ENCODE measurements at regions not wholly inside any gene's neighbourhood (a gene's known extent, or its start where the extent isn't known, plus 50 kb on each side); places are given as distances from the start of the nearest gene placed in this dataset.
"Not testable (repeated sequence)": the region's sequence is repeated elsewhere in the genome, so short reads cannot be mapped to it uniquely, and the experiment has no call there.

- peaks cover 0 to 12% (median 8%) of the 10 kb centered on the region in 5 donors for H3K4me1 ChIP-seq (ENCODE audit: control insufficient read depth in 5 of 5, insufficient read depth in 5 of 5, low read length in 5 of 5)
Observed at GRCh38 chr6:91063362-91063761, 476.5 kb upstream of the MAP3K7 start.

DNA sequence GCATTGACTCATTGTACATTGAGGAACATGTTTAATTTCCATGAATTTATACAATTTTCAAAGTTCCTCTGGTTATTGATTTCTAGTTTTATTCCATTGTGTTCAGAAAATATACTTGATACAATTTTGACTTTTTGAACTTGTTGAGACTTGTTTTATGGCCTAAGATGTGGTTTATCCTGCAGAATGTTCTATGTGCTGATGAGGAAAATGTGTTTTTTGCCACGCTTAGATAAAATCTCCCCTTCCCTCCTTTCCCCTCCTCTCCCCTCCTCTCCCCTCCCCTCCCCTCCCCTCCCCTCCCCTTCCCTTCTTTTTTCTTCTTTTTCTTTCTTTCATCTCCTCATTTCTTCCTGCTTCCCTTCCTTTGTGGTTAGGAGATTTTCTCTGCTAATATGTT, 470.8 kb upstream of the MAP3K7 start:
- Histone ChIP-seq H3K4me1 (ENCODE audit: control insufficient read depth in 5 of 5, insufficient read depth in 5 of 5, low read length in 5 of 5) (no peaks in the 10 kb centered on the region), H3K36me3 (ENCODE audit: control insufficient read depth in 5 of 5, insufficient read depth in 5 of 5, low read length in 5 of 5) (no peaks in the 10 kb centered on the region), H3K9ac (ENCODE audit: low read length in 5 of 5) (no peak overlapping the region), H3K4me3 (ENCODE audit: low read depth in 1 of 5, low read length in 5 of 5) (no peak overlapping the region), H3K27me3 (ENCODE audit: control insufficient read depth in 5 of 5, insufficient read depth in 4 of 5, low read length in 5 of 5) (no peaks in the 10 kb centered on the region), H3K9me3 (ENCODE audit: control insufficient read depth in 5 of 5, low read length in 5 of 5) (peaks cover 4 to 22% (median 5%) of the 10 kb centered on the region in 5 donors), H3K27ac (ENCODE audit: low read depth, low read length) (no peak overlapping the region)

More at GRCh38 chr6:91063362-91063761, 476.5 kb upstream of the MAP3K7 start:
- Histone ChIP-seq H3K27me3 (ENCODE audit: control insufficient read depth in 5 of 5, insufficient read depth in 4 of 5, low read length in 5 of 5) (no peaks in the 10 kb centered on the region), H3K9me3 (ENCODE audit: control insufficient read depth in 5 of 5, low read length in 5 of 5) (peaks cover 3 to 16% (median 10%) of the 10 kb centered on the region in 5 donors), H3K4me3 (ENCODE audit: low read depth in 1 of 5, low read length in 5 of 5) (no peak overlapping the region), H3K27ac (ENCODE audit: low read depth, low read length) (no peak overlapping the region), H3K9ac (ENCODE audit: low read length in 5 of 5) (no peak overlapping the region), H3K36me3 (ENCODE audit: control insufficient read depth in 5 of 5, insufficient read depth in 5 of 5, low read length in 5 of 5) (no peaks in the 10 kb centered on the region)

DNA sequence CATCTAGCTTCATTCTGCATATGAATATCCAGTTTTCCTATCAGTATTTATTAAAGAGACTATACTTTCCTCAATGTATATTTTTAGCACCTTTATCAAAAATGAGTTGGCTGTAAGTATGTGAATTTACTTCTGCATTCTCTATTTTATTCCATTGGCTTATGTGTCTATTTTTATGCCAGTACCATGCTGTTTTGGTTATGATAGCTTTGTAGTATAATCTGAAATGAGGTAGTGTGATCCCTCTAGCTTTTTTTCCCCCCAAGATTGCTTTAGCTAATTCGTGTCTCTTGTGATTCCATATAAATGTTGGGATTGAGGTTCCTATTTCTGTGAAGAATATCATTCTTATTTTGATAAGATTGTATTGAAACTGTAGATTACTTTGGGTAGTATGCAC, 469.1 kb upstream of the MAP3K7 start:
- no peak overlapping the region for H3K4me3 ChIP-seq (ENCODE audit: low read depth in 1 of 5, low read length in 5 of 5)
- no peak overlapping the region for H3K27ac ChIP-seq (ENCODE audit: low read depth, low read length)
- H3K27me3 ChIP-seq (ENCODE audit: control insufficient read depth in 5 of 5, insufficient read depth in 4 of 5, low read length in 5 of 5): no peaks in the 10 kb centered on the region

GRCh38 chr6:91052473-91053450, 465.9 kb upstream of the MAP3K7 start:
- H3K4me1 ChIP-seq (ENCODE audit: control insufficient read depth in 5 of 5, insufficient read depth in 5 of 5, low read length in 5 of 5); H3K4me3 ChIP-seq (ENCODE audit: low read depth in 1 of 5, low read length in 5 of 5); H3K27me3 ChIP-seq (ENCODE audit: control insufficient read depth in 5 of 5, insufficient read depth in 4 of 5, low read length in 5 of 5); H3K27ac ChIP-seq (ENCODE audit: low read depth, low read length); H3K9ac ChIP-seq (ENCODE audit: low read length in 5 of 5); H3K9me3 ChIP-seq (ENCODE audit: control insufficient read depth in 5 of 5, low read length in 5 of 5); H3K36me3 ChIP-seq (ENCODE audit: control insufficient read depth in 5 of 5, insufficient read depth in 5 of 5, low read length in 5 of 5): not testable (repeated sequence)

More for the DNA sequence above, 469.1 kb upstream of the MAP3K7 start:
- Histone ChIP-seq H3K9me3 (ENCODE audit: control insufficient read depth in 5 of 5, low read length in 5 of 5) (peaks cover 2 to 17% (median 4%) of the 10 kb centered on the region in 5 donors), H3K4me1 (ENCODE audit: control insufficient read depth in 5 of 5, insufficient read depth in 5 of 5, low read length in 5 of 5) (no peaks in the 10 kb centered on the region), H3K36me3 (ENCODE audit: control insufficient read depth in 5 of 5, insufficient read depth in 5 of 5, low read length in 5 of 5) (no peaks in the 10 kb centered on the region), H3K9ac (ENCODE audit: low read length in 5 of 5) (no peak overlapping the region)

DNA sequence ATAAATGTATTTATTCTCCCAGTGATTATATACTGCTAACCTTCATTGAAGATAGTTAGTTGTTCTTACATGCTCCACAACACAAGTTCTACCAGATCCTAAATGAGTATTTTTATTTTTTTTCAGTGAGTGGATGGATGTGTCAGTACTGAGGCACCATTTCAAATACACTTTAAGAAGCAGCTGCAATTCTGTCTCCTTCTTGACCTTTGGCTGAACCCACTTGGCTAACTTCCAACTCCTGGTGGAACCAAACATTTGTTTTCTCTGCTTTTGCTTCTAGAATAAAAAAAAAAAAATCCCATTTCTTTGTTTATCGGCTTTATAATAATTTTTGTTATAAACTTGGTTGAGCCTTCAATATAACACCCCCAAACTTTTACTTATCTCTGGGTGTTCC, 458.3 kb upstream of the MAP3K7 start:
- H3K9me3 ChIP-seq (ENCODE audit: control insufficient read depth in 5 of 5, low read length in 5 of 5): no peaks in the 10 kb centered on the region
- no peak overlapping the region for H3K4me3 ChIP-seq (ENCODE audit: low read depth in 1 of 5, low read length in 5 of 5)
- no peaks in the 10 kb centered on the region for H3K36me3 ChIP-seq (ENCODE audit: control insufficient read depth in 5 of 5, insufficient read depth in 5 of 5, low read length in 5 of 5)
- no peaks in the 10 kb centered on the region for H3K27me3 ChIP-seq (ENCODE audit: control insufficient read depth in 5 of 5, insufficient read depth in 4 of 5, low read length in 5 of 5)
- no peak overlapping the region for H3K27ac ChIP-seq (ENCODE audit: low read depth, low read length)
- no peak overlapping the region for H3K9ac ChIP-seq (ENCODE audit: low read length in 5 of 5)
- peaks cover 0 to 3% (median 0%) of the 10 kb centered on the region in 5 donors for H3K4me1 ChIP-seq (ENCODE audit: control insufficient read depth in 5 of 5, insufficient read depth in 5 of 5, low read length in 5 of 5)

DNA sequence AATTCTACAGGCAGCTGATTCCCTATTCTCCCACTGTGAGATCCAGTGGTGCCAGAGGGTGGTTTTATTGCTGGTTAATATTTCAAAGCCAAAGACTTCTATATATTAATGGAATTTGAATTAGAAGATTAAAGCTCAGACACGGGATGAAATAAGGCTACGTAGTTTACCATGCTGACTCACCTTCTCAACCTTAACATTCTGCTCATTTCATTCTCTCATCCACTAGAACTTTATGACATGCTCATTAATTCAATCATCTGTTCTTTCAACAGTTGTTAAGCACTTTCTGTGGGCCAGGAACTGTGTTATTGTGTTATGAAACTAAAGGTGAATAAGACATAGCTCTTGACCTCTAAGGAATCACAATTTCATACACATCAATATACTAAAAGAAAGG, 456.9 kb upstream of the MAP3K7 start:
- no peak overlapping the region for H3K4me3 ChIP-seq (ENCODE audit: low read depth in 1 of 5, low read length in 5 of 5)
- peaks cover 0 to 3% (median 0%) of the 10 kb centered on the region in 5 donors for H3K4me1 ChIP-seq (ENCODE audit: control insufficient read depth in 5 of 5, insufficient read depth in 5 of 5, low read length in 5 of 5)
- no peaks in the 10 kb centered on the region for H3K9me3 ChIP-seq (ENCODE audit: control insufficient read depth in 5 of 5, low read length in 5 of 5)
- no peaks in the 10 kb centered on the region for H3K27me3 ChIP-seq (ENCODE audit: control insufficient read depth in 5 of 5, insufficient read depth in 4 of 5, low read length in 5 of 5)
- no peaks in the 10 kb centered on the region for H3K36me3 ChIP-seq (ENCODE audit: control insufficient read depth in 5 of 5, insufficient read depth in 5 of 5, low read length in 5 of 5)
- H3K9ac ChIP-seq (ENCODE audit: low read length in 5 of 5): no peak overlapping the region
- H3K27ac ChIP-seq (ENCODE audit: low read depth, low read length): no peak overlapping the region

- Histone ChIP-seq H3K4me1 (ENCODE audit: control insufficient read depth in 5 of 5, insufficient read depth in 5 of 5, low read length in 5 of 5) (peaks cover 0 to 3% (median 0%) of the 10 kb centered on the region in 5 donors), H3K36me3 (ENCODE audit: control insufficient read depth in 5 of 5, insufficient read depth in 5 of 5, low read length in 5 of 5) (no peaks in the 10 kb centered on the region), H3K9ac (ENCODE audit: low read length in 5 of 5) (no peak overlapping the region), H3K9me3 (ENCODE audit: control insufficient read depth in 5 of 5, low read length in 5 of 5) (no peaks in the 10 kb centered on the region), H3K27me3 (ENCODE audit: control insufficient read depth in 5 of 5, insufficient read depth in 4 of 5, low read length in 5 of 5) (no peaks in the 10 kb centered on the region), H3K27ac (ENCODE audit: low read depth, low read length) (no peak overlapping the region), H3K4me3 (ENCODE audit: low read depth in 1 of 5, low read length in 5 of 5) (no peak overlapping the region)
Observed at GRCh38 chr6:91042656-91043055, 455.8 kb upstream of the MAP3K7 start.

GRCh38 chr6:91033964-91034363, 447.1 kb upstream of the MAP3K7 start:
- Histone ChIP-seq H3K4me1 (ENCODE audit: control insufficient read depth in 5 of 5, insufficient read depth in 5 of 5, low read length in 5 of 5) (no peaks in the 10 kb centered on the region), H3K36me3 (ENCODE audit: control insufficient read depth in 5 of 5, insufficient read depth in 5 of 5, low read length in 5 of 5) (no peaks in the 10 kb centered on the region), H3K9ac (ENCODE audit: low read length in 5 of 5) (no peak overlapping the region), H3K4me3 (ENCODE audit: low read depth in 1 of 5, low read length in 5 of 5) (no peak overlapping the region), H3K27me3 (ENCODE audit: control insufficient read depth in 5 of 5, insufficient read depth in 4 of 5, low read length in 5 of 5) (peaks cover 0 to 5% (median 0%) of the 10 kb centered on the region in 5 donors), H3K27ac (ENCODE audit: low read depth, low read length) (no peak overlapping the region), H3K9me3 (ENCODE audit: control insufficient read depth in 5 of 5, low read length in 5 of 5) (no peaks in the 10 kb centered on the region)

GRCh38 chr6:91031581-91031980, 444.7 kb upstream of the MAP3K7 start:
- no peaks in the 10 kb centered on the region for H3K36me3 ChIP-seq (ENCODE audit: control insufficient read depth in 5 of 5, insufficient read depth in 5 of 5, low read length in 5 of 5)
- no peaks in the 10 kb centered on the region for H3K9me3 ChIP-seq (ENCODE audit: control insufficient read depth in 5 of 5, low read length in 5 of 5)
- H3K4me3 ChIP-seq (ENCODE audit: low read depth in 1 of 5, low read length in 5 of 5): no peak overlapping the region
- H3K27me3 ChIP-seq (ENCODE audit: control insufficient read depth in 5 of 5, insufficient read depth in 4 of 5, low read length in 5 of 5): peaks cover 0 to 5% (median 0%) of the 10 kb centered on the region in 5 donors
- H3K9ac ChIP-seq (ENCODE audit: low read length in 5 of 5): no peak overlapping the region
- H3K4me1 ChIP-seq (ENCODE audit: control insufficient read depth in 5 of 5, insufficient read depth in 5 of 5, low read length in 5 of 5): no peaks in the 10 kb centered on the region
- no peak overlapping the region for H3K27ac ChIP-seq (ENCODE audit: low read depth, low read length)

DNA sequence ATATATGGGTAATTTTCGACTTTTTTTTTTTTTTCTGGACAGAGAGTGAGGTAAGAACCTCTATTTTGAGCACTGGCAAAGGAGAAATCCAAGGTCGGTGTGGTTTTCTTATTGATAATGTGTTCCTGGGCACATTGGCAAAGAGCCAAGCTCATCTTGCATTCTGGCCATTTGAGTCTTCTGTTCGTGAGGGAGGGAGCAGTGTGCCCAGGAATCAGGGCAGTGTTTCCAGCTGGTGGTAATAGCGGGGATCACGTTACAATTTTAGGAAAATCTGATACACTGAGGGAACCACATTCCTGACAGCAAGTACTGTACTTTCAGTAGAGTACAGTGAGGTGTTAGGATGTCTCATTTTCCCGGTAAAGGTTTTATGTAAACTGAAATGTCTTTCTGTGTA, 442.3 kb upstream of the MAP3K7 start:
- peaks cover 0 to 5% (median 0%) of the 10 kb centered on the region in 5 donors for H3K27me3 ChIP-seq (ENCODE audit: control insufficient read depth in 5 of 5, insufficient read depth in 4 of 5, low read length in 5 of 5)
- H3K9ac ChIP-seq (ENCODE audit: low read length in 5 of 5): no peak overlapping the region
- no peak overlapping the region for H3K27ac ChIP-seq (ENCODE audit: low read depth, low read length)
- no peaks in the 10 kb centered on the region for H3K36me3 ChIP-seq (ENCODE audit: control insufficient read depth in 5 of 5, insufficient read depth in 5 of 5, low read length in 5 of 5)
- no peaks in the 10 kb centered on the region for H3K9me3 ChIP-seq (ENCODE audit: control insufficient read depth in 5 of 5, low read length in 5 of 5)
- H3K4me3 ChIP-seq (ENCODE audit: low read depth in 1 of 5, low read length in 5 of 5): no peak overlapping the region
- no peaks in the 10 kb centered on the region for H3K4me1 ChIP-seq (ENCODE audit: control insufficient read depth in 5 of 5, insufficient read depth in 5 of 5, low read length in 5 of 5)

All from subcutaneous abdominal adipose tissue (tissue), 5 donors.